Mucosa of rectum (tissue), 2 donors: ENCODE measurements at regions not wholly inside any gene's neighbourhood (a gene's known extent, or its start where the extent isn't known, plus 50 kb on each side); places are given as distances from the start of the nearest gene placed in this dataset.

ENCODE experiments used
- H3K27ac ChIP-seq, 2 donors: one replicate each; pipeline ENCODE4 v1.7.0; 2013; ENCODE audit warnings: inconsistent platforms in 2 of 2, low read depth in 2 of 2, low read length in 2 of 2
- H3K27me3 ChIP-seq, 2 donors: one replicate each; pipeline ENCODE4 v1.7.0; 2013; ENCODE audit warnings: low read length in 2 of 2; ENCODE audit not compliant: control insufficient read depth in 2 of 2, insufficient read depth in 2 of 2
- H3K36me3 ChIP-seq, 2 donors: one replicate each; pipeline ENCODE4 v1.7.0; 2013; ENCODE audit warnings: low read length in 2 of 2; ENCODE audit not compliant: control insufficient read depth in 2 of 2, insufficient read depth in 2 of 2
- H3K4me1 ChIP-seq, 2 donors: one replicate each; pipeline ENCODE4 v1.7.0; 2013; ENCODE audit warnings: low read length in 2 of 2, mild to moderate bottlenecking in 1 of 2; ENCODE audit not compliant: control insufficient read depth in 2 of 2, insufficient read depth in 2 of 2
- H3K4me3 ChIP-seq, 2 donors: one replicate each; pipeline ENCODE4 v1.7.0; 2013; ENCODE audit warnings: low read length in 2 of 2
- H3K9ac ChIP-seq, 2 donors: one replicate each; pipeline ENCODE4 v1.7.0; 2013; ENCODE audit warnings: low read length in 2 of 2, low read depth in 1 of 2, mild to moderate bottlenecking in 1 of 2
- H3K9me3 ChIP-seq, 2 donors: one replicate each; pipeline ENCODE4 v1.7.0; 2013; ENCODE audit warnings: low read length in 2 of 2; ENCODE audit not compliant: control insufficient read depth in 2 of 2
- donor health status: healthy.
- donor health status: Normal muscosa, but diverticular disease.

GRCh38 chr20:12399110-12399836, 481.6 kb downstream of the BTBD3 start:
- Histone ChIP-seq H3K9me3 (no peaks in the 10 kb centered on the region), H3K4me3 (no peak overlapping the region), H3K36me3 (no peaks in the 10 kb centered on the region), H3K9ac (no peak overlapping the region), H3K27me3 (no peaks in the 10 kb centered on the region), H3K27ac (no peak overlapping the region), H3K4me1 (no peaks in the 10 kb centered on the region)

- H3K4me3 ChIP-seq: no peak overlapping the region
- H3K9ac ChIP-seq: no peak overlapping the region
- no peaks in the 10 kb centered on the region for H3K27me3 ChIP-seq
- no peaks in the 10 kb centered on the region for H3K36me3 ChIP-seq
- H3K27ac ChIP-seq: no peak overlapping the region
- H3K9me3 ChIP-seq: peaks cover 0 to 4% of the 10 kb centered on the region in 2 donors
- H3K4me1 ChIP-seq: no peaks in the 10 kb centered on the region
These were observed 487.2 kb downstream of the BTBD3 start for GRCh38 chr20:12404941-12405340.

GRCh38 chr20:12406978-12407377, 489.3 kb downstream of the BTBD3 start:
- H3K27ac ChIP-seq: no peak overlapping the region
- no peaks in the 10 kb centered on the region for H3K27me3 ChIP-seq
- no peaks in the 10 kb centered on the region for H3K36me3 ChIP-seq
- no peaks in the 10 kb centered on the region for H3K4me1 ChIP-seq
- no peak overlapping the region for H3K9ac ChIP-seq
- H3K4me3 ChIP-seq: no peak overlapping the region
- H3K9me3 ChIP-seq: peaks cover 0 to 4% of the 10 kb centered on the region in 2 donors

GRCh38 chr20:12409501-12409900, 491.8 kb downstream of the BTBD3 start:
- Histone ChIP-seq H3K4me1 (no peaks in the 10 kb centered on the region), H3K27me3 (no peaks in the 10 kb centered on the region), H3K9ac (no peak overlapping the region), H3K9me3 (peaks cover 0 to 4% of the 10 kb centered on the region in 2 donors), H3K4me3 (no peak overlapping the region), H3K36me3 (no peaks in the 10 kb centered on the region), H3K27ac (no peak overlapping the region)

DNA sequence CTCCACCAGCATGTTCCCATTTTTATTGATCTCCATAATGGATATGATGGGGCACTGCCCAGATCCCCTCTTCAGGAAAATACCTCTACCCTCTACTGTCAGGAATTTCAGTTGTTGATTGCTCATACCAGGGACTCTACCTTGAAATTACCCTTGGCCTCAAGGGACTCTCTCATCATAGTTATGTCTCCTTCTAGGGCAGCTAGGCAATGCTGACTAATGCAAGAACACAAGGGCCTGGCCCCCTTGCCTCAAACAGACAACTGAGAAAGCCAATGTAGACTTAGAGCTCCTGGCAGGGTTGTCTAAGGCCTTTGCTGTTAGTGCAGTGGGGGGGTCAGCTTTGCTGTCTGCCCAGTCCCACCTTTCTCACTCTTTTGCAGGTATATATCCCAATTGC, 493.1 kb downstream of the BTBD3 start:
- no peaks in the 10 kb centered on the region for H3K27me3 ChIP-seq
- H3K4me1 ChIP-seq: no peaks in the 10 kb centered on the region
- H3K27ac ChIP-seq: no peak overlapping the region
- H3K4me3 ChIP-seq: no peak overlapping the region
- H3K9ac ChIP-seq: no peak overlapping the region
- peaks cover 0 to 4% of the 10 kb centered on the region in 2 donors for H3K9me3 ChIP-seq
- no peaks in the 10 kb centered on the region for H3K36me3 ChIP-seq

- no peak overlapping the region for H3K27ac ChIP-seq
- H3K9me3 ChIP-seq: peaks cover 0 to 4% of the 10 kb centered on the region in 2 donors
- H3K9ac ChIP-seq: no peak overlapping the region
- no peaks in the 10 kb centered on the region for H3K36me3 ChIP-seq
- H3K27me3 ChIP-seq: no peaks in the 10 kb centered on the region
- no peaks in the 10 kb centered on the region for H3K4me1 ChIP-seq
- no peak overlapping the region for H3K4me3 ChIP-seq
These were observed 493.7 kb downstream of the BTBD3 start for GRCh38 chr20:12411246-12411940.

- H3K4me1 ChIP-seq: no peaks in the 10 kb centered on the region
- H3K4me3 ChIP-seq: no peak overlapping the region
- H3K27ac ChIP-seq: no peak overlapping the region
- H3K9me3 ChIP-seq: no peaks in the 10 kb centered on the region
- no peaks in the 10 kb centered on the region for H3K36me3 ChIP-seq
- H3K9ac ChIP-seq: no peak overlapping the region
- no peaks in the 10 kb centered on the region for H3K27me3 ChIP-seq
These were observed 495.4 kb downstream of the BTBD3 start for GRCh38 chr20:12413116-12413515.

DNA sequence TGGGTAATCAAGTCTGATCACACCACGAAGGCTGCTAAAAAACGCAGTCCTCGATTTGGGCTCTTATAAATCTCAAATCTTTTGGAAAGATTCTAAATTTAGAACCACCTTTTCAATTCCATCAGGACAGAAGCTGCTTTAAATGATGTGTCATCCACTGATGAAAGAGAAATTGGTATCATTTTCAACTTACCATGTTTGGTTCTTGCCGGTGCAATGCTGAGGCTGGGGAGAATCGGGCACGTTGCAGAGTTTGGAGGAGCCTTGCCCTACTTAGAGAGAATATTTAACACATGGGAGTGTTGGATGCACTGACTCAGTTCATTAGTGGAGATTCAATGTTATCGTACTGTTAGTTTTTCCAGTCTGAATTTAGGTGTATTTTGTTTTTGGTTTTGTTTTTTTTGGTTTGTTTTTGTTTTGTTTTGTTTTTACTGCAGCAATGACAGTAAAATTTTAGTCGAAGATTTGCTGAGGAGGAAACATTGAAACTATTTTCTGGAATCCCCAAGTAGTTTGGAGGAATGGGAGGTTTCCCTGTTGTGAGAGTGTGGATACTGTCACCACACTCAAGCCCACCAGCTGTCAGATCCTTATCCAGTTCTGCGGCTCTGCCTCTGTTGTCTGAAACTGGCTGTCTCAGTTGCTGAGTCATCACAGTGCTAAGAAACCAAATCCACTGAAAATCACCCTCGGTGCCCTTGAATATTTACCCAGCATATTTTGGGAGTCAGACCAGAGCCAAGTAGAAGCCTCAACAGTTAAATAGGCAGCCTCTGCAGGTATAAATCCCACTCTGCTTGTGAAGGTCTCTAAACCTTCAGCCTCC, 497.0 kb downstream of the BTBD3 start:
- Histone ChIP-seq H3K36me3 (no peaks in the 10 kb centered on the region), H3K9me3 (no peaks in the 10 kb centered on the region), H3K27ac (no peak overlapping the region), H3K4me3 (no peak overlapping the region), H3K4me1 (no peaks in the 10 kb centered on the region), H3K9ac (no peak overlapping the region), H3K27me3 (no peaks in the 10 kb centered on the region)

GRCh38 chr20:12416281-12416680, 498.6 kb downstream of the BTBD3 start:
- Histone ChIP-seq H3K4me3 (no peak overlapping the region), H3K9ac (no peak overlapping the region), H3K9me3 (no peaks in the 10 kb centered on the region), H3K27ac (no peak overlapping the region), H3K4me1 (no peaks in the 10 kb centered on the region), H3K36me3 (no peaks in the 10 kb centered on the region), H3K27me3 (no peaks in the 10 kb centered on the region)

GRCh38 chr20:12433724-12434123, 516.0 kb downstream of the BTBD3 start:
- H3K27ac ChIP-seq: no peak overlapping the region
- no peaks in the 10 kb centered on the region for H3K27me3 ChIP-seq
- no peak overlapping the region for H3K9ac ChIP-seq
- no peaks in the 10 kb centered on the region for H3K36me3 ChIP-seq
- no peaks in the 10 kb centered on the region for H3K4me1 ChIP-seq
- H3K4me3 ChIP-seq: no peak overlapping the region
- H3K9me3 ChIP-seq: no peaks in the 10 kb centered on the region
